Loucy (cell line): ENCODE measurements at regions not wholly inside any gene's neighbourhood (a gene's known extent, or its start where the extent isn't known, plus 50 kb on each side); places are given as distances from the start of the nearest gene placed in this dataset.

Experiments
- EZH2phosphoT487 ChIP-seq: fragments of 200-600 bp; IDR thresholded peaks from 2 replicates; pipeline ENCODE4 v1.6.1; 2018; ENCODE audit warnings: antibody characterized with exemption, mild to moderate bottlenecking, moderate library complexity, borderline replicate concordance
- TF ChIP-seq, protein P1 (sequence below): fragments of 200-600 bp; sonication (generic); conservative IDR thresholded peaks from 2 replicates; pipeline ENCODE4 v1.5.1; 2014; ENCODE audit warnings: mild to moderate bottlenecking, antibody characterized with exemption, low read length

DNA sequence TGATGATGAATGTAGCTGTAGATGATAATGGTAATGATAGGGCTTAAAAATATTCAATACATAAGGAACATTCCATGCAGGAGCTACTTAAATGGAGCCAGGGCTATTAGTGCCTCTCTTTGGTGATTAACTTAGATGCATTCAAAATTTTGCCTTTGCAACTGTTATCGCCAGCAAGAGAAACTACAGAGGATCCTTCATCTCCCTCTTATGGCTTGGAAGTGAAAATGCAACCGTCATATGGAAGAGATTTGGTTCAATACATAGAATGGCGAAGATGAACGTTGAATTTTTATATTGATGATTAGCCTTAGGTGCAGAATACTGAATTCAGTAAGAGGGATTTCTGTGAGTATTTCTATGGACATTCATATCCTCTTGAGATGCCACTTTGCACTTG lies 134.5 kb upstream of the NLGN4X start:
- TF ChIP-seq, protein P1, sequence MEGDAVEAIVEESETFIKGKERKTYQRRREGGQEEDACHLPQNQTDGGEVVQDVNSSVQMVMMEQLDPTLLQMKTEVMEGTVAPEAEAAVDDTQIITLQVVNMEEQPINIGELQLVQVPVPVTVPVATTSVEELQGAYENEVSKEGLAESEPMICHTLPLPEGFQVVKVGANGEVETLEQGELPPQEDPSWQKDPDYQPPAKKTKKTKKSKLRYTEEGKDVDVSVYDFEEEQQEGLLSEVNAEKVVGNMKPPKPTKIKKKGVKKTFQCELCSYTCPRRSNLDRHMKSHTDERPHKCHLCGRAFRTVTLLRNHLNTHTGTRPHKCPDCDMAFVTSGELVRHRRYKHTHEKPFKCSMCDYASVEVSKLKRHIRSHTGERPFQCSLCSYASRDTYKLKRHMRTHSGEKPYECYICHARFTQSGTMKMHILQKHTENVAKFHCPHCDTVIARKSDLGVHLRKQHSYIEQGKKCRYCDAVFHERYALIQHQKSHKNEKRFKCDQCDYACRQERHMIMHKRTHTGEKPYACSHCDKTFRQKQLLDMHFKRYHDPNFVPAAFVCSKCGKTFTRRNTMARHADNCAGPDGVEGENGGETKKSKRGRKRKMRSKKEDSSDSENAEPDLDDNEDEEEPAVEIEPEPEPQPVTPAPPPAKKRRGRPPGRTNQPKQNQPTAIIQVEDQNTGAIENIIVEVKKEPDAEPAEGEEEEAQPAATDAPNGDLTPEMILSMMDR = peak; percentile 39
- TF ChIP-seq EZH2phosphoT487 = no peak
